Parathyroid adenoma (tissue), 2 donors: ENCODE measurements at regions not wholly inside any gene's neighbourhood (a gene's known extent, or its start where the extent isn't known, plus 50 kb on each side); places are given as distances from the start of the nearest gene placed in this dataset.

Source experiments
- H2AFZ ChIP-seq: fragments of 300-600 bp; sonication (generic); one replicate; pipeline ENCODE4 v1.7.0; 2017; ENCODE audit warnings: antibody characterized with exemption, mild to moderate bottlenecking
- H3K27ac ChIP-seq: fragments of 300-600 bp; sonication (generic); one replicate; pipeline ENCODE4 v1.7.0; 2017
- H3K27me3 ChIP-seq: fragments of 300-600 bp; sonication (generic); one replicate; pipeline ENCODE4 v1.7.0; 2017; ENCODE audit warnings: low read length; ENCODE audit not compliant: control insufficient read depth, insufficient read depth
- H3K36me3 ChIP-seq: fragments of 300-600 bp; sonication (generic); one replicate; pipeline ENCODE4 v1.7.0; 2017; ENCODE audit warnings: low read length; ENCODE audit not compliant: control insufficient read depth, insufficient read depth
- H3K4me1 ChIP-seq: fragments of 300-600 bp; sonication (generic); one replicate; pipeline ENCODE4 v1.7.0; 2017; ENCODE audit warnings: control low read depth
- H3K4me2 ChIP-seq: fragments of 300-600 bp; sonication (generic); one replicate; pipeline ENCODE4 v1.7.0; 2017; ENCODE audit warnings: low read length
- H3K4me3 ChIP-seq: fragments of 300-600 bp; sonication (generic); one replicate; pipeline ENCODE4 v1.7.0; 2017; ENCODE audit warnings: low read depth, low read length
- H3K79me2 ChIP-seq: fragments of 300-600 bp; sonication (generic); one replicate; pipeline ENCODE4 v1.7.0; 2017; ENCODE audit warnings: control low read depth
- H3K9ac ChIP-seq: fragments of 300-600 bp; sonication (generic); one replicate; pipeline ENCODE4 v1.7.0; 2017; ENCODE audit warnings: mild to moderate bottlenecking
- H3K9me3 ChIP-seq: fragments of 300-600 bp; sonication (generic); one replicate; pipeline ENCODE4 v1.7.0; 2017; ENCODE audit warnings: low read length; ENCODE audit not compliant: control insufficient read depth
- CTCF ChIP-seq: fragments of 300-600 bp; sonication (generic); IDR thresholded peaks from one replicate; pipeline ENCODE4 v1.7.0; 2017; ENCODE audit warnings: antibody characterized with exemption, mild to moderate bottlenecking
- donor health status: primary hyperparathyroidism.

GRCh38 chr3:167920747-167921146 is 175.0 kb downstream of the GOLIM4 start:
- TF ChIP-seq CTCF, result no peak
- H3K9me3 ChIP-seq, result no peaks in the 10 kb centered on the region
- no peak overlapping the region for H3K4me3 ChIP-seq
- H3K36me3 ChIP-seq, result no peaks in the 10 kb centered on the region
- no peaks in the 10 kb centered on the region for H3K27me3 ChIP-seq
- no peak overlapping the region for H3K4me2 ChIP-seq
- H3K9ac ChIP-seq, result no peak overlapping the region
- no peak overlapping the region for H3K27ac ChIP-seq
- H2AFZ ChIP-seq, result no peak overlapping the region
- H3K79me2 ChIP-seq, result no peaks in the 10 kb centered on the region
- no peaks in the 10 kb centered on the region for H3K4me1 ChIP-seq

DNA sequence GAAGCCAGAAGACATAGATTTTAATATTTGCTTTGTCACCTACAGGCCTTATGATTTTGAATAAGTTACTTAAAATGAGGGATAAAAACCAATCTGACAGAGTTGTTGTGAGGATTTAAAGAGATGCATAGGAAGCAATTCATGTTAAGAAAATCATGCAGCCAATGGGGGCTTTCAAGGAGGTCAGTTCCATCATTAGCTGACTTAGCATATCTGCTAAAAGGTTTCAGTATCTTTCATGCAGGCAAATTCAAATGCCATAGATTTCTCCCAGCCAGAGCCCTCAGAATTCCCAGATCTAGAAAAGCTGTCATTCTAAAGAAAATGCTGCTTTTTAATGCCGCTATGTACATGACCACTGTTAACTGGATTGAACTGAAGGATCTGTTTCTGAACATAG is 176.1 kb downstream of the GOLIM4 start:
- no peak overlapping the region for H3K4me3 ChIP-seq

DNA sequence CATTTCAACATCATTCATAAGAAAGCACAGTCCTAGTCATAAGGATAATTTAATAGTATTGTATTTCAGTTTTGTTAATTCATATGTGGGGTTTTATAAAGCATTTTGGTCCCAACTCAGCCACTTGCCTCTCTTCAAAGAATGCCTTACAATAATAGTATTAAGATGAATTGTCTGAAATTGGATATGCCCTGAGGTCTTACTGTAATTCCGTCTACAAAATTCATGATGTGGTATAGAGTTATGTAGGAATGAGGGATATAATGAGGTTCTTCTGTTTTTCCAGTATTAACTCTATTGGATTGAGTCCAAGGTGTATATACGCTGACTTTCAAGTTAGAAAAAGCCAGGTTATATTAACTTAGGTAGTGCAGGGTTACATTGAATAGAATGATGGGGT is 177.0 kb downstream of the GOLIM4 start:
- TF ChIP-seq CTCF, result no peak
- H2AFZ ChIP-seq, result no peak overlapping the region
- H3K27me3 ChIP-seq, result no peaks in the 10 kb centered on the region
- no peak overlapping the region for H3K4me2 ChIP-seq
- no peaks in the 10 kb centered on the region for H3K4me1 ChIP-seq
- no peaks in the 10 kb centered on the region for H3K79me2 ChIP-seq
- no peaks in the 10 kb centered on the region for H3K9me3 ChIP-seq
- H3K9ac ChIP-seq, result no peak overlapping the region
- H3K36me3 ChIP-seq, result no peaks in the 10 kb centered on the region
- no peak overlapping the region for H3K4me3 ChIP-seq
- H3K27ac ChIP-seq, result no peak overlapping the region

More for the DNA sequence above, 176.1 kb downstream of the GOLIM4 start:
- H3K79me2 ChIP-seq, result no peaks in the 10 kb centered on the region
- no peaks in the 10 kb centered on the region for H3K27me3 ChIP-seq
- H3K9ac ChIP-seq, result no peak overlapping the region
- no peak for TF ChIP-seq CTCF
- H3K4me1 ChIP-seq, result no peaks in the 10 kb centered on the region
- no peak overlapping the region for H2AFZ ChIP-seq
- no peak overlapping the region for H3K4me2 ChIP-seq
- H3K27ac ChIP-seq, result no peak overlapping the region
- H3K9me3 ChIP-seq, result no peaks in the 10 kb centered on the region
- no peaks in the 10 kb centered on the region for H3K36me3 ChIP-seq

- H2AFZ ChIP-seq, result no peak overlapping the region
- H3K36me3 ChIP-seq, result no peaks in the 10 kb centered on the region
- no peaks in the 10 kb centered on the region for H3K79me2 ChIP-seq
- H3K4me1 ChIP-seq, result no peaks in the 10 kb centered on the region
- H3K4me2 ChIP-seq, result no peak overlapping the region
- H3K9ac ChIP-seq, result no peak overlapping the region
- no peaks in the 10 kb centered on the region for H3K9me3 ChIP-seq
- H3K27ac ChIP-seq, result no peak overlapping the region
- no peaks in the 10 kb centered on the region for H3K27me3 ChIP-seq
- H3K4me3 ChIP-seq, result no peak overlapping the region
- TF ChIP-seq CTCF, result no peak
Observed at GRCh38 chr3:167918008-167918596, 177.6 kb downstream of the GOLIM4 start.

DNA sequence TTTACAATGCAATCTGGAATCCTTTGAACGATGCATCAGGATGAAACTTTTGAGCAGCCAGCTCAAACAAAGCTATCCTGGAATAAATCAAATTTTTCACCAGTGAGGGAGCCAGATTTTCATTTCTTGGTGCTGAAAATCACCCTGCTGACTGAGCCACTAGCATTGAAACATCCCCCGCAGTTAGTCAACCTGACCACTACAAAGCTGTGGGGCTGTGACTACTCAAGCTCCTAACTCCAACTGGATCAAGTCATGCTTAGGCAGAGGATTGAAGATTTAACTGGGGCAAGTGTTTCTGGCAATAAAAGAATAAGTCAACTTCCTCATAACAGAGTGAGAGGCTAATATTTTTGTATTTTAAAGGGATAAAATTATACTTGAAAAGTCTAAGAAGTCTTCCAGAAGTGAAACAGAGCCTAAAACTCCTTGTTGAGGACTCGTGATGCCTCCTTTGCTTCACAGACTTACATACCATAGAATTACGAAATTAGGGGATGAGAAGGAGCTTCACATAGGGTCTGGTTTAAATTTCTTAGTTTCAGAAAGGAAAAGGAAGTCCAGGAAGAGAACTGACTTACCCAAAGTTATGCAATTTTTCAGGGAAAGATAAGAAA is 177.8 kb downstream of the SERPINI1 start:
- Histone ChIP-seq H3K36me3 (no peaks in the 10 kb centered on the region), H3K9me3 (no peaks in the 10 kb centered on the region), H3K9ac (no peak overlapping the region), H3K27me3 (no peaks in the 10 kb centered on the region), H3K4me2 (no peak overlapping the region), H3K27ac (no peak overlapping the region), H3K4me1 (no peaks in the 10 kb centered on the region), H3K79me2 (no peaks in the 10 kb centered on the region), H2AFZ (no peak overlapping the region), H3K4me3 (no peak overlapping the region)
- no peak for TF ChIP-seq CTCF
